HG02885 (cell line): ENCODE measurements at regions not wholly inside any gene's neighbourhood (a gene's known extent, or its start where the extent isn't known, plus 50 kb on each side); places are given as distances from the start of the nearest gene placed in this dataset.
A peak's percentile ranks its signal among the peaks of the same experiment; 100 is the strongest.

Source experiments
- ATAC-seq: cut with Tn5 transposase; IDR thresholded peaks from one replicate; pipeline ENCODE4 v1.9.1; 2021; ENCODE audit warnings: mild to moderate bottlenecking; ENCODE audit not compliant: unreplicated experiment, poor library complexity

- no peak for ATAC-seq
These were observed 364.1 kb downstream of the PCNX1 start for GRCh38 chr14:71271166-71271945.

- no peak for ATAC-seq
These were observed 366.1 kb downstream of the PCNX1 start for GRCh38 chr14:71273366-71273765.

- no peak for ATAC-seq
These were observed 376.8 kb downstream of the PCNX1 start for GRCh38 chr14:71284048-71284447.

- ATAC-seq: no peak
These were observed 378.9 kb downstream of the PCNX1 start for GRCh38 chr14:71286126-71286525.

- ATAC-seq: no peak
These were observed 380.3 kb downstream of the PCNX1 start for GRCh38 chr14:71287567-71287966.

GRCh38 chr14:71289536-71289935 is 382.3 kb downstream of the PCNX1 start:
- peak; percentile 79 for ATAC-seq

GRCh38 chr14:71290301-71290700 is 383.0 kb downstream of the PCNX1 start:
- ATAC-seq: no peak

- ATAC-seq: peak; percentile 75
These were observed 383.8 kb downstream of the PCNX1 start for GRCh38 chr14:71290960-71291466.

- ATAC-seq: no peak
These were observed 388.9 kb downstream of the PCNX1 start for GRCh38 chr14:71296184-71296583.

- no peak for ATAC-seq
These were observed 393.5 kb downstream of the PCNX1 start for GRCh38 chr14:71300566-71301330.

GRCh38 chr14:71301611-71302010 is 394.4 kb downstream of the PCNX1 start:
- ATAC-seq: no peak

- ATAC-seq: no peak
These were observed 397.4 kb downstream of the PCNX1 start for GRCh38 chr14:71304690-71305089.

- ATAC-seq: no peak
These were observed 401.4 kb downstream of the PCNX1 start for GRCh38 chr14:71308671-71309070.

GRCh38 chr14:71309756-71310155 is 402.5 kb downstream of the PCNX1 start:
- no peak for ATAC-seq

GRCh38 chr14:71311061-71311460 is 403.8 kb downstream of the PCNX1 start:
- ATAC-seq: no peak

GRCh38 chr14:71314717-71315116 is 407.5 kb downstream of the PCNX1 start:
- no peak for ATAC-seq

- ATAC-seq: no peak
These were observed 410.3 kb downstream of the PCNX1 start for GRCh38 chr14:71317385-71318096.

GRCh38 chr14:71318097-71318459 is 410.8 kb downstream of the PCNX1 start:
- ATAC-seq: no peak

- no peak for ATAC-seq
These were observed 412.4 kb downstream of the PCNX1 start for GRCh38 chr14:71319666-71320065.

GRCh38 chr14:71320107-71320733 is 413.0 kb downstream of the PCNX1 start, which contains the start of gene SIPA1L1:
Gene SIPA1L1, plus strand, starts transcription at chr14:71320476.
- peak; percentile 83 for ATAC-seq
